ENCODE measurements at regions not wholly inside any gene's neighbourhood (a gene's known extent, or its start where the extent isn't known, plus 50 kb on each side); places are given as distances from the start of the nearest gene placed in this dataset.
A peak's percentile ranks its signal among the peaks of the same experiment; 100 is the strongest.

GRCh38 chr12:58414398-58414871 lies 473.1 kb downstream of the ATP23 start:
- Histone ChIP-seq H3K4me3 (ENCODE audit: control insufficient read depth in 1 of 7, extremely low read depth in 1 of 7, insufficient read depth in 4 of 7, low read depth in 2 of 7, low read length in 6 of 7) (no peak overlapping the region), H3K27me3 (replicated peaks in 2 of 5; ENCODE audit: control insufficient read depth in 4 of 5, insufficient read depth in 5 of 5, low read length in 4 of 5) (no peaks in the 10 kb centered on the region), H3K36me3 (ENCODE audit: control insufficient read depth in 4 of 4, insufficient read depth in 4 of 4, low read length in 3 of 4) (no peaks in the 10 kb centered on the region), H3K4me1 (ENCODE audit: control extremely low read depth in 1 of 4, control insufficient read depth in 4 of 4, insufficient read depth in 4 of 4, low read length in 3 of 4) (no peaks in the 10 kb centered on the region), H3K27ac (ENCODE audit: insufficient read depth in 1 of 2, low read depth in 1 of 2, low read length in 2 of 2, poor library complexity in 1 of 2, severe bottlenecking in 2 of 2) (no peak overlapping the region), H3K9me3 (ENCODE audit: control extremely low read depth in 1 of 5, control insufficient read depth in 4 of 5, insufficient read depth in 2 of 5, low read depth in 1 of 5, low read length in 4 of 5) (no peaks in the 10 kb centered on the region)
- ChIA-PET POLR2A (no interaction called here), CTCF (no interaction called here)
- no peak for DNase-seq
- 90% methylated on average over 2 of the region's 2 CpGs for WGBS (ENCODE audit: insufficient coverage)

DNA sequence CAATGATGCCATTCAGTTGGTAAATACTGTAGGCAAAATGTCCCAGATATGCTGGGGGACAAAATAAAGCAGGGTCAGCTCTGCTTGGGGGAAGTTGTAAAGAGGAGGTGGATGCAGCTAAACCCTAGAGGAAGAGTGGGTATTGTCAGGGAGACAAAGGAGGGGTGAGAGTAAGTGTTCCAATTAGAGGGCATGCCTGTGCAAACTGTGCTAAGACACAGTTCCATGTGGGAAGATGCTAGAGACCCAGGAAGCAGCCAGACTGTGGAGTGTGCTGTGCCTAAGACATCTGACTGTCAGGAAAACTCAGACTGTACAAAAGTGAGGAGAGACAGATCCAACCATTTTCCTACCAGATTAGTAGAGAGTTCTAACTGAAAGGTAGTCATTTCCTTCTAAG lies 474.3 kb downstream of the ATP23 start:
- H3K4me1 ChIP-seq (ENCODE audit: control extremely low read depth in 1 of 4, control insufficient read depth in 4 of 4, insufficient read depth in 4 of 4, low read length in 3 of 4): no peaks in the 10 kb centered on the region
- no peak overlapping the region for H3K27ac ChIP-seq (ENCODE audit: insufficient read depth in 1 of 2, low read depth in 1 of 2, low read length in 2 of 2, poor library complexity in 1 of 2, severe bottlenecking in 2 of 2)
- H3K4me3 ChIP-seq (ENCODE audit: control insufficient read depth in 1 of 7, extremely low read depth in 1 of 7, insufficient read depth in 4 of 7, low read depth in 2 of 7, low read length in 6 of 7): no peak overlapping the region
- ChIA-PET CTCF (interaction anchor here (0.8 kb wide), 1 partner anchor 9 kb away, joined by 3 read pairs; no protein-coding TSS in a partner anchor), POLR2A (no interaction called here)
- no peaks in the 10 kb centered on the region for H3K36me3 ChIP-seq (ENCODE audit: control insufficient read depth in 4 of 4, insufficient read depth in 4 of 4, low read length in 3 of 4)
- no peaks in the 10 kb centered on the region for H3K9me3 ChIP-seq (ENCODE audit: control extremely low read depth in 1 of 5, control insufficient read depth in 4 of 5, insufficient read depth in 2 of 5, low read depth in 1 of 5, low read length in 4 of 5)
- no peaks in the 10 kb centered on the region for H3K27me3 ChIP-seq (replicated peaks in 2 of 5; ENCODE audit: control insufficient read depth in 4 of 5, insufficient read depth in 5 of 5, low read length in 4 of 5)
- no peak for DNase-seq

GRCh38 chr12:58416236-58416635 lies 474.9 kb downstream of the ATP23 start:
- Histone ChIP-seq H3K27ac (ENCODE audit: insufficient read depth in 1 of 2, low read depth in 1 of 2, low read length in 2 of 2, poor library complexity in 1 of 2, severe bottlenecking in 2 of 2) (no peak overlapping the region), H3K36me3 (ENCODE audit: control insufficient read depth in 4 of 4, insufficient read depth in 4 of 4, low read length in 3 of 4) (no peaks in the 10 kb centered on the region), H3K4me3 (ENCODE audit: control insufficient read depth in 1 of 7, extremely low read depth in 1 of 7, insufficient read depth in 4 of 7, low read depth in 2 of 7, low read length in 6 of 7) (no peak overlapping the region), H3K4me1 (ENCODE audit: control extremely low read depth in 1 of 4, control insufficient read depth in 4 of 4, insufficient read depth in 4 of 4, low read length in 3 of 4) (no peaks in the 10 kb centered on the region), H3K27me3 (replicated peaks in 2 of 5; ENCODE audit: control insufficient read depth in 4 of 5, insufficient read depth in 5 of 5, low read length in 4 of 5) (no peaks in the 10 kb centered on the region), H3K9me3 (ENCODE audit: control extremely low read depth in 1 of 5, control insufficient read depth in 4 of 5, insufficient read depth in 2 of 5, low read depth in 1 of 5, low read length in 4 of 5) (no peaks in the 10 kb centered on the region)
- 78% methylated on average over 1 of the region's 2 CpGs for WGBS (ENCODE audit: insufficient coverage)
- DNase-seq: no peak
- POLR2A ChIA-PET: no interaction called here
- CTCF ChIA-PET: interaction anchor here (1.1 kb wide), 1 partner anchor 23 kb away, joined by 3 read pairs; no protein-coding TSS in a partner anchor

- H3K9me3 ChIP-seq (ENCODE audit: control extremely low read depth in 1 of 5, control insufficient read depth in 4 of 5, insufficient read depth in 2 of 5, low read depth in 1 of 5, low read length in 4 of 5): no peaks in the 10 kb centered on the region
- CTCF ChIA-PET: no interaction called here
- H3K27ac ChIP-seq (ENCODE audit: insufficient read depth in 1 of 2, low read depth in 1 of 2, low read length in 2 of 2, poor library complexity in 1 of 2, severe bottlenecking in 2 of 2): no peak overlapping the region
- 93% methylated on average over 13 of the region's 13 CpGs for WGBS (ENCODE audit: insufficient coverage)
- no peaks in the 10 kb centered on the region for H3K4me1 ChIP-seq (ENCODE audit: control extremely low read depth in 1 of 4, control insufficient read depth in 4 of 4, insufficient read depth in 4 of 4, low read length in 3 of 4)
- H3K27me3 ChIP-seq (replicated peaks in 2 of 5; ENCODE audit: control insufficient read depth in 4 of 5, insufficient read depth in 5 of 5, low read length in 4 of 5): no peaks in the 10 kb centered on the region
- H3K4me3 ChIP-seq (ENCODE audit: control insufficient read depth in 1 of 7, extremely low read depth in 1 of 7, insufficient read depth in 4 of 7, low read depth in 2 of 7, low read length in 6 of 7): no peak overlapping the region
- peak in 1 of 3 donors; percentile 18 for DNase-seq
- H3K36me3 ChIP-seq (ENCODE audit: control insufficient read depth in 4 of 4, insufficient read depth in 4 of 4, low read length in 3 of 4): no peaks in the 10 kb centered on the region
- POLR2A ChIA-PET: no interaction called here
Observed at GRCh38 chr12:58419196-58419760, 477.9 kb downstream of the ATP23 start.

DNA sequence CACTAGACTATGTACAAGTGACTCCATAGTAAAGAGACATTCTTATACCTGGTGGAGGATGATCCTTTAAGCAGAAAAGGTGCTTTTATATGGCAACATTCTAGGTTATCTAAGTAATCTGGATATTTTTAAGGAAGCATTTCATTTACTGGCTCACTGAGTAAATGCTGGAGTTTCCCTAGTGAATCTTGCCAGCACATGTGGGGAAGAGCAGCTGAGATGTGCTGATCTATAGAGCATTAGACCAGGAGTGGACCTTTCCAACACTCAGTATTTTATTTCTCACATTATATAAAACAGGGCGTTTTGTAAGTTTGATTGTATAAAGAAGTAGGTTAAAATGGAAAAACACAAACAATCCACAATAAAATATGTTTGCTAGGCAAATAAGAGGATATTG lies 478.5 kb downstream of the ATP23 start:
- Histone ChIP-seq H3K4me3 (ENCODE audit: control insufficient read depth in 1 of 7, extremely low read depth in 1 of 7, insufficient read depth in 4 of 7, low read depth in 2 of 7, low read length in 6 of 7) (no peak overlapping the region), H3K27ac (ENCODE audit: insufficient read depth in 1 of 2, low read depth in 1 of 2, low read length in 2 of 2, poor library complexity in 1 of 2, severe bottlenecking in 2 of 2) (no peak overlapping the region)

DNA sequence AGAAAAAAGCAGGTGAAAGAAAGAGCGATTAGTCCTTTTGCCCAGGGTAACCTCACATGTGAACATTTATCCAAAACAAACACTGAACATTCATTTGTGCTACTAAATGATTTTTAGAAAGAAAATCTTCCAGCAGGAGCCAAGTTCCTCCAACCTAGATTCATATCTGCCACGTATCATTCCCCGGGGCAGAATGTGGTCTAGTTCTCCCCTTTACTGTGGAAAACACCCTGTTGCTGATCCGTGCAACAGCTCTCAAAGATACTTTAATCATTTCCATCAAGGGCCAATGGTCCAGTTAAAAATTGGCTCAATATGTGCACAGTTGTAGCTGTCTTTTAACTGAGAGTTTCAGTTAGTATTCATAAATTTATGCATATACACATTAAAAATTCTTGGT lies 479.1 kb downstream of the ATP23 start:
- Histone ChIP-seq H3K36me3 (ENCODE audit: control insufficient read depth in 4 of 4, insufficient read depth in 4 of 4, low read length in 3 of 4) (no peaks in the 10 kb centered on the region), H3K27ac (ENCODE audit: insufficient read depth in 1 of 2, low read depth in 1 of 2, low read length in 2 of 2, poor library complexity in 1 of 2, severe bottlenecking in 2 of 2) (no peak overlapping the region), H3K27me3 (replicated peaks in 2 of 5; ENCODE audit: control insufficient read depth in 4 of 5, insufficient read depth in 5 of 5, low read length in 4 of 5) (no peaks in the 10 kb centered on the region), H3K9me3 (ENCODE audit: control extremely low read depth in 1 of 5, control insufficient read depth in 4 of 5, insufficient read depth in 2 of 5, low read depth in 1 of 5, low read length in 4 of 5) (no peaks in the 10 kb centered on the region), H3K4me3 (ENCODE audit: control insufficient read depth in 1 of 7, extremely low read depth in 1 of 7, insufficient read depth in 4 of 7, low read depth in 2 of 7, low read length in 6 of 7) (no peak overlapping the region), H3K4me1 (ENCODE audit: control extremely low read depth in 1 of 4, control insufficient read depth in 4 of 4, insufficient read depth in 4 of 4, low read length in 3 of 4) (peaks cover 0 to 10% (median 2%) of the 10 kb centered on the region in 4 experiments)
- ChIA-PET POLR2A (no interaction called here), CTCF (no interaction called here)
- peak in 1 of 3 donors; percentile 23 for DNase-seq
- WGBS (ENCODE audit: insufficient coverage): no CpG with 5 or more reads among the region's 4 CpGs

More for the DNA sequence above, 478.5 kb downstream of the ATP23 start:
- peaks cover 0 to 4% (median 0%) of the 10 kb centered on the region in 4 experiments for H3K4me1 ChIP-seq (ENCODE audit: control extremely low read depth in 1 of 4, control insufficient read depth in 4 of 4, insufficient read depth in 4 of 4, low read length in 3 of 4)
- WGBS (ENCODE audit: insufficient coverage): no CpG with 5 or more reads among the region's 1 CpG
- H3K27me3 ChIP-seq (replicated peaks in 2 of 5; ENCODE audit: control insufficient read depth in 4 of 5, insufficient read depth in 5 of 5, low read length in 4 of 5): no peaks in the 10 kb centered on the region
- DNase-seq: no peak
- POLR2A ChIA-PET: no interaction called here
- H3K36me3 ChIP-seq (ENCODE audit: control insufficient read depth in 4 of 4, insufficient read depth in 4 of 4, low read length in 3 of 4): no peaks in the 10 kb centered on the region
- H3K9me3 ChIP-seq (ENCODE audit: control extremely low read depth in 1 of 5, control insufficient read depth in 4 of 5, insufficient read depth in 2 of 5, low read depth in 1 of 5, low read length in 4 of 5): no peaks in the 10 kb centered on the region
- CTCF ChIA-PET: no interaction called here

DNA sequence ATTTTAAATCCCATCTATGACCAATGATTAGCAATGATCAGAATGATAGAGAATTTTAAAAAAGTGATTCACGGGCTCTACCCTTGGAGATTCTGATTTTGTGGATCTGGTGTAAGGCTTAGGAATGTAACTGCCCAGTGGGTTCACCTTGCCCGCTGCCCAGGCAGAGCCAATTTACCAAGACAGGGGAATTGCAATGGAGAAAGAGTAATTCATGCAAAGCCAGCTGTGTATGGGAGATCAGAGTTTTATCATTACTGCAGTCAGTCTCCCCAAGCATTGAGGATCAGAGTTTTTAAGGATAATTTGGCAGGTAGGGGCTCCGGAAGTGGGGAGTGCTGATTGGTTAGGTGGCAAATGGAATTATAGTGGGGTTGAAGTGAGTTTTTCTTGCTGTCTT lies 480.6 kb downstream of the ATP23 start:
- 86% methylated on average over 2 of the region's 3 CpGs for WGBS (ENCODE audit: insufficient coverage)
- ChIA-PET POLR2A (no interaction called here), CTCF (interaction anchor here (1.3 kb wide), 1 partner anchor 73 kb away, joined by 3 read pairs; no protein-coding TSS in a partner anchor)

More for the DNA sequence above, 480.6 kb downstream of the ATP23 start:
- Histone ChIP-seq H3K27me3 (replicated peaks in 2 of 5; ENCODE audit: control insufficient read depth in 4 of 5, insufficient read depth in 5 of 5, low read length in 4 of 5) (no peaks in the 10 kb centered on the region), H3K9me3 (ENCODE audit: control extremely low read depth in 1 of 5, control insufficient read depth in 4 of 5, insufficient read depth in 2 of 5, low read depth in 1 of 5, low read length in 4 of 5) (no peaks in the 10 kb centered on the region), H3K4me1 (ENCODE audit: control extremely low read depth in 1 of 4, control insufficient read depth in 4 of 4, insufficient read depth in 4 of 4, low read length in 3 of 4) (peaks cover 0 to 23% (median 9%) of the 10 kb centered on the region in 4 experiments), H3K4me3 (ENCODE audit: control insufficient read depth in 1 of 7, extremely low read depth in 1 of 7, insufficient read depth in 4 of 7, low read depth in 2 of 7, low read length in 6 of 7) (no peak overlapping the region), H3K36me3 (ENCODE audit: control insufficient read depth in 4 of 4, insufficient read depth in 4 of 4, low read length in 3 of 4) (no peaks in the 10 kb centered on the region), H3K27ac (ENCODE audit: insufficient read depth in 1 of 2, low read depth in 1 of 2, low read length in 2 of 2, poor library complexity in 1 of 2, severe bottlenecking in 2 of 2) (no peak overlapping the region)
- no peak for DNase-seq
